Cardiac muscle cell (in vitro differentiated cells and primary cell): ENCODE measurements at regions not wholly inside any gene's neighbourhood (a gene's known extent, or its start where the extent isn't known, plus 50 kb on each side); places are given as distances from the start of the nearest gene placed in this dataset.

ENCODE experiments used
- DNase-seq, 2 donors: peaks; one replicate each; pipeline versions ENCODE4 v3.0.0 to v3.0.0-alpha.2; 2010 to 2017; ENCODE audit warnings: low read depth in 1 of 2, low spot score in 1 of 2
- H3K27ac ChIP-seq: fragments of 200-600 bp; sonication (generic); 2 replicates; pipeline ENCODE4 v1.5.1; 2016
- H3K27me3 ChIP-seq: fragments of 200-600 bp; sonication (generic); 2 replicates; pipeline ENCODE4 v1.6.0; 2016; ENCODE audit warnings: control low read depth
- H3K36me3 ChIP-seq: fragments of 200-600 bp; sonication (generic); 2 replicates; pipeline ENCODE4 v1.5.1; 2016; ENCODE audit warnings: control low read depth
- H3K4me1 ChIP-seq: fragments of 200-600 bp; sonication (generic); 2 replicates; pipeline ENCODE4 v1.8.1; 2017; ENCODE audit warnings: low read depth, mild to moderate bottlenecking, mixed run types
- H3K4me3 ChIP-seq: fragments of 200-600 bp; sonication (generic); 2 replicates; pipeline ENCODE4 v1.5.1; 2016; ENCODE audit warnings: mild to moderate bottlenecking
- H3K9me3 ChIP-seq: fragments of 200-600 bp; sonication (generic); 2 replicates; pipeline ENCODE4 v1.5.1; 2017; ENCODE audit warnings: low read depth, mild to moderate bottlenecking, control low read depth
- CTCF ChIP-seq: IDR thresholded peaks from 2 replicates; pipeline ENCODE4 v1.5.1; 2012; ENCODE audit warnings: low read depth, mild to moderate bottlenecking, low read length

- H3K27ac ChIP-seq, result no peak overlapping the region
- H3K27me3 ChIP-seq, result no peaks in the 10 kb centered on the region
- no peaks in the 10 kb centered on the region for H3K36me3 ChIP-seq
- no peak for TF ChIP-seq CTCF
- no peaks in the 10 kb centered on the region for H3K4me1 ChIP-seq
- no peak for DNase-seq
- no peaks in the 10 kb centered on the region for H3K9me3 ChIP-seq
- H3K4me3 ChIP-seq, result no peak overlapping the region
Measured at GRCh38 chr2:185132501-185133041, 534.2 kb downstream of the ZNF804A start.

GRCh38 chr2:185137700-185138099 lies 539.4 kb downstream of the ZNF804A start:
- no peak for DNase-seq
- Histone ChIP-seq H3K27ac (no peak overlapping the region), H3K27me3 (no peaks in the 10 kb centered on the region), H3K36me3 (no peaks in the 10 kb centered on the region), H3K4me3 (no peak overlapping the region), H3K4me1 (no peaks in the 10 kb centered on the region), H3K9me3 (no peaks in the 10 kb centered on the region)
- TF ChIP-seq CTCF, result no peak

GRCh38 chr2:185142677-185143076 lies 544.3 kb downstream of the ZNF804A start:
- no peak for TF ChIP-seq CTCF
- H3K27me3 ChIP-seq, result no peaks in the 10 kb centered on the region
- no peak for DNase-seq
- no peaks in the 10 kb centered on the region for H3K9me3 ChIP-seq
- H3K4me1 ChIP-seq, result no peaks in the 10 kb centered on the region
- no peak overlapping the region for H3K27ac ChIP-seq
- no peak overlapping the region for H3K4me3 ChIP-seq
- H3K36me3 ChIP-seq, result no peaks in the 10 kb centered on the region

GRCh38 chr2:185144159-185144919 lies 546.0 kb downstream of the ZNF804A start:
- Histone ChIP-seq H3K27me3 (no peaks in the 10 kb centered on the region), H3K36me3 (no peaks in the 10 kb centered on the region), H3K9me3 (no peaks in the 10 kb centered on the region), H3K4me1 (no peaks in the 10 kb centered on the region), H3K4me3 (no peak overlapping the region), H3K27ac (no peak overlapping the region)
- no peak for DNase-seq
- no peak for TF ChIP-seq CTCF

- no peak for DNase-seq
- TF ChIP-seq CTCF, result no peak
- Histone ChIP-seq H3K4me3 (no peak overlapping the region), H3K36me3 (no peaks in the 10 kb centered on the region), H3K27me3 (no peaks in the 10 kb centered on the region), H3K9me3 (no peaks in the 10 kb centered on the region), H3K4me1 (no peaks in the 10 kb centered on the region), H3K27ac (no peak overlapping the region)
Measured at GRCh38 chr2:185145316-185146121, 547.2 kb downstream of the ZNF804A start.
